IPS-18a (cell line): ENCODE measurements at regions not wholly inside any gene's neighbourhood (a gene's known extent, or its start where the extent isn't known, plus 50 kb on each side); places are given as distances from the start of the nearest gene placed in this dataset.

Experiments used
- H3K27ac ChIP-seq: one replicate; pipeline ENCODE4 v1.5.1; 2013; ENCODE audit warnings: low read length
- H3K27me3 ChIP-seq: one replicate; pipeline ENCODE4 v1.6.1; 2013; ENCODE audit warnings: mild to moderate bottlenecking, low read length; ENCODE audit not compliant: control insufficient read depth, insufficient read depth
- H3K36me3 ChIP-seq: one replicate; pipeline ENCODE4 v1.6.1; 2013; ENCODE audit warnings: low read depth, low read length; ENCODE audit not compliant: control insufficient read depth
- H3K4me1 ChIP-seq: one replicate; pipeline ENCODE4 v1.6.1; 2013; ENCODE audit warnings: low read depth, low read length; ENCODE audit not compliant: control insufficient read depth
- H3K4me3 ChIP-seq: one replicate; pipeline ENCODE4 v1.5.1; 2013; ENCODE audit warnings: low read length
- H3K9ac ChIP-seq: one replicate; pipeline ENCODE4 v1.6.1; 2013; ENCODE audit warnings: mild to moderate bottlenecking, low read length, moderate library complexity
- H3K9me3 ChIP-seq: one replicate; pipeline ENCODE4 v1.6.1; 2013; ENCODE audit warnings: low read depth, low read length; ENCODE audit not compliant: control insufficient read depth

GRCh38 chr2:41821167-41821566 is 226.7 kb upstream of the PKDCC start:
- no peaks in the 10 kb centered on the region for H3K9me3 ChIP-seq
- H3K27me3 ChIP-seq = no peaks in the 10 kb centered on the region
- no peaks in the 10 kb centered on the region for H3K36me3 ChIP-seq
- no peaks in the 10 kb centered on the region for H3K4me1 ChIP-seq
- H3K4me3 ChIP-seq = no peak overlapping the region
- H3K27ac ChIP-seq = no peak overlapping the region
- H3K9ac ChIP-seq = no peak overlapping the region

DNA sequence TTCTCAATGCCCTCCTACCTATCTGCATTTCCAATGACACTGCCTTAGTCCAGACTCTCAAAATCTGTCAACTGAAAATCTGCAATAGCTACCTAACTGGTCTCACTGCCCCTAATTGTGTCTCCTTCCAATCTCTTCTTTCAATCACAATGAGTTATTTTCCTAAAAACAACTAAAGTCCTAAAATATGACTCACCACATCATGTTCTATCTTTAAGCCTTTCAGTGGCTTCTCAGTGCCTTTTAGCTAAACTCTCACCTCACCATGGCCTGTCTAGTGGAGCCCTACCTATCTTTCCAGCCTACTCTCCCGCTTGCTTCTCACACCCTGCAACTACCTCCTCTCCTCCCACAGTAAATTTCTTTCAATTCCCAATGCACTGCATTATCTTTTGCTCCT is 220.9 kb upstream of the PKDCC start:
- Histone ChIP-seq H3K9me3 (no peaks in the 10 kb centered on the region), H3K4me1 (no peaks in the 10 kb centered on the region), H3K27ac (no peak overlapping the region), H3K4me3 (no peak overlapping the region), H3K36me3 (no peaks in the 10 kb centered on the region), H3K27me3 (no peaks in the 10 kb centered on the region), H3K9ac (no peak overlapping the region)

DNA sequence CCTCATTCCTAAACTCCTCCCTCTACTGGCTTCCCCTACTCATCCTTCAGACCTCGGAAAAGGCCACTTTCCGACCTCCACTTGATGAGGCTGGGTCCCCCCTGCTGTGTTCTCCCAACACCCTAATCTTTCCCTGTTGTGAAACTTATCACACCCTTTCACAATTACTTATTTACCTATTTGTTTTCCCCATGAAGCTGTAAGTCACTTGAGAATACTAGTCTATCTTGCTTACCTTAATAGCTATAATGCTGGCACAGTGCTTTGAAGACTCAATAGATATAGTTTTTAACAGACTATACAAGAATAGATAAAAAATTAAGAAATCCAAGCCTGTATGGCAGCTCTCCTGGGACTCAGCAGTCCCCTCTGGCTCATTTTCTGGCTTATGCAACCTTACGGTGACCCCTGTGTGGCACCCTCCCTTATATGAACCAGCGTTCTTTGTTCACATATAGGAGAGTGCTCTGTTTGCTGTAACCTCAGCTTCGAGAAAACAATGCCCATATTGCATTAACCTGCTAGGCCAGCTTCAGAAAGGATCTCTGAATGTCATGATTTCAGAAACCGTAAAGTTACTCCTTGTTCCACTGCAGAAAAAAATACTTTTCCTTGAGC is 220.4 kb upstream of the PKDCC start:
- no peaks in the 10 kb centered on the region for H3K9me3 ChIP-seq
- H3K36me3 ChIP-seq = no peaks in the 10 kb centered on the region
- no peak overlapping the region for H3K27ac ChIP-seq
- H3K9ac ChIP-seq = no peak overlapping the region
- no peaks in the 10 kb centered on the region for H3K27me3 ChIP-seq
- no peaks in the 10 kb centered on the region for H3K4me1 ChIP-seq
- no peak overlapping the region for H3K4me3 ChIP-seq

DNA sequence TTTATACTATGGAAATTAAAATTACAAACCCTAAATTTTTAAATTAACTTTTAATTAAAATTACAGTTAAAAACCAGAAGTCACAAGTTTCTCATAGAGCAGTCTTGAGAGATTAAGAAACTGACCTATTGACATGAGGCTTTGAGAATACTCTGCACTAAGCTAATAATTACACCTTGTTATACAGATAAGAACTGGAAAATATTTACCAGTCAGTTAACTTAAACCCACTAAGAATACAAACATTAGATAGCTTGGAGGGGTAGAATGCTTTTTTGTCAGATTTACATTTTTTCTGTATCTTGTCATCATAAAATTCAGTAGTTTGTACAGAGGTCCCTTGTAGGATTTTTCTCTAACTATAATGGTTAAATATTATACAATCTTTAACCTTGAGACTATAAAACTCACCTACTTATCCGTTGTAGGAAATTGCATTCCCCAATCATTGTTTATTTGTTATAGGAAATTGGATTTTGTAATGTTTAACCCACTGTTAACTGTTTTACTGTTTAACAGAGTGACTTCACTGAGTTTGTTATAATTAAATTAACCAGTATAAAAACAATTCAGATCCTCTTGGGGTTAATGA is 219.7 kb upstream of the PKDCC start:
- H3K9me3 ChIP-seq = no peaks in the 10 kb centered on the region
- no peaks in the 10 kb centered on the region for H3K36me3 ChIP-seq
- no peaks in the 10 kb centered on the region for H3K27me3 ChIP-seq
- no peak overlapping the region for H3K27ac ChIP-seq
- no peak overlapping the region for H3K9ac ChIP-seq
- H3K4me1 ChIP-seq = no peaks in the 10 kb centered on the region
- no peak overlapping the region for H3K4me3 ChIP-seq

DNA sequence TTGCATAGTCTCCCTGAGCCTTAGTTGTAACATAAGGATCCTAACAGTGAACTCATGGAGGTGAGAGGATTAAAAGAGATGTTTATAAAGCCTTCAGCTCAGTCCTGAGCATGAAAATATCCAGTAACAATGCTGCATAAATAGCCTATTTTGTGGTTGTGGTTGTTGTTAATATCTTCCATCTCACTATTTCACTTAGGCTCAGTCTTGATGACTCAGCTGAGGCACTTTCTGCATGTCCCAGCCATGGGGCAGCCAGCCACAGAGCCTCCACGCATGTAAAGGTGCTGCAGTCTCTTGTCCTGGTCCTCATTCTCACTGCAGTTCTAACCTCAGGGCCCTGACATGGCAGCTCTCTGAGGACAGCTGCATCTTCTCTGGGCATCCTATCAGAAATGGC is 218.8 kb upstream of the PKDCC start:
- H3K4me3 ChIP-seq = no peak overlapping the region
- H3K27me3 ChIP-seq = no peaks in the 10 kb centered on the region
- H3K27ac ChIP-seq = no peak overlapping the region
- H3K9me3 ChIP-seq = no peaks in the 10 kb centered on the region
- H3K36me3 ChIP-seq = no peaks in the 10 kb centered on the region
- no peak overlapping the region for H3K9ac ChIP-seq
- no peaks in the 10 kb centered on the region for H3K4me1 ChIP-seq

- Histone ChIP-seq H3K27me3 (peaks cover 2% of the 10 kb centered on the region), H3K9me3 (no peaks in the 10 kb centered on the region), H3K9ac (no peak overlapping the region), H3K4me3 (no peak overlapping the region), H3K36me3 (no peaks in the 10 kb centered on the region), H3K4me1 (no peaks in the 10 kb centered on the region), H3K27ac (no peak overlapping the region)
Measured at GRCh38 chr2:41830600-41830999, 217.2 kb upstream of the PKDCC start.

GRCh38 chr2:41832218-41832617 is 215.6 kb upstream of the PKDCC start:
- H3K27ac ChIP-seq = no peak overlapping the region
- no peaks in the 10 kb centered on the region for H3K36me3 ChIP-seq
- H3K4me3 ChIP-seq = no peak overlapping the region
- H3K9me3 ChIP-seq = no peaks in the 10 kb centered on the region
- H3K4me1 ChIP-seq = no peaks in the 10 kb centered on the region
- peaks cover 7% of the 10 kb centered on the region for H3K27me3 ChIP-seq
- H3K9ac ChIP-seq = no peak overlapping the region

- Histone ChIP-seq H3K4me3 (no peak overlapping the region), H3K9me3 (no peaks in the 10 kb centered on the region), H3K9ac (no peak overlapping the region), H3K36me3 (no peaks in the 10 kb centered on the region), H3K4me1 (peaks cover 1% of the 10 kb centered on the region), H3K27me3 (peaks cover 7% of the 10 kb centered on the region), H3K27ac (no peak overlapping the region)
Measured at GRCh38 chr2:41835401-41835800, 212.4 kb upstream of the PKDCC start.

- H3K27me3 ChIP-seq = peaks cover 13% of the 10 kb centered on the region
- no peaks in the 10 kb centered on the region for H3K9me3 ChIP-seq
- no peaks in the 10 kb centered on the region for H3K36me3 ChIP-seq
- H3K27ac ChIP-seq = no peak overlapping the region
- peaks cover 10% of the 10 kb centered on the region for H3K4me1 ChIP-seq
- H3K4me3 ChIP-seq = no peak overlapping the region
- no peak overlapping the region for H3K9ac ChIP-seq
Measured at GRCh38 chr2:41836948-41837347, 210.9 kb upstream of the PKDCC start.

GRCh38 chr2:41837610-41838009 is 210.2 kb upstream of the PKDCC start:
- Histone ChIP-seq H3K36me3 (no peaks in the 10 kb centered on the region), H3K27ac (no peak overlapping the region), H3K27me3 (peaks cover 20% of the 10 kb centered on the region), H3K4me3 (no peak overlapping the region), H3K9me3 (no peaks in the 10 kb centered on the region), H3K9ac (no peak overlapping the region), H3K4me1 (peaks cover 10% of the 10 kb centered on the region)

GRCh38 chr2:41840702-41841551 is 206.9 kb upstream of the PKDCC start:
- H3K9ac ChIP-seq = peak overlapping the region; percentile 74
- H3K27ac ChIP-seq = no peak overlapping the region
- H3K9me3 ChIP-seq = no peaks in the 10 kb centered on the region
- no peaks in the 10 kb centered on the region for H3K36me3 ChIP-seq
- peaks cover 10% of the 10 kb centered on the region for H3K4me1 ChIP-seq
- H3K27me3 ChIP-seq = peaks cover 42% of the 10 kb centered on the region
- H3K4me3 ChIP-seq = peak overlapping the region; percentile 93
